ENCODE measurements at regions not wholly inside any gene's neighbourhood (a gene's known extent, or its start where the extent isn't known, plus 50 kb on each side); places are given as distances from the start of the nearest gene placed in this dataset.

GRCh38 chr3:78079514-78079913 is 1039.6 kb downstream of the ROBO2 start:
- no peak overlapping the region for H3K27ac ChIP-seq (ENCODE audit: insufficient read depth, low read length)
- no peaks in the 10 kb centered on the region for H4K20me1 ChIP-seq (ENCODE audit: control insufficient read depth, extremely low read depth, insufficient read depth, low read length)
- DNase-seq (ENCODE audit: low read depth in 2 of 2): no peak
- no peak overlapping the region for H3K4me2 ChIP-seq (ENCODE audit: extremely low read depth, insufficient read depth, low read length)
- H3K9ac ChIP-seq (ENCODE audit: insufficient read depth, low read length): no peak overlapping the region
- no peak overlapping the region for H3K4me3 ChIP-seq (replicated peaks in 1 of 4; ENCODE audit: control extremely low read depth in 1 of 4, insufficient read depth in 1 of 4, low read depth in 3 of 4, low read length in 4 of 4)
- H3K9me3 ChIP-seq (ENCODE audit: control insufficient read depth, insufficient read depth, low read depth, low read length): no peaks in the 10 kb centered on the region
- no peaks in the 10 kb centered on the region for H3K27me3 ChIP-seq (ENCODE audit: control insufficient read depth, insufficient read depth, low read length)
- no peaks in the 10 kb centered on the region for H3K4me1 ChIP-seq (ENCODE audit: control insufficient read depth, extremely low read depth, insufficient read depth, low read length)
- H2AFZ ChIP-seq (ENCODE audit: low read length): no peak overlapping the region
- H3K79me2 ChIP-seq (ENCODE audit: control insufficient read depth, insufficient read depth, low read length): no peaks in the 10 kb centered on the region
- H3K36me3 ChIP-seq (ENCODE audit: control insufficient read depth, insufficient read depth, low read length): no peaks in the 10 kb centered on the region
- TF ChIP-seq CTCF (conservative IDR thresholded peaks at IDR 0.05 in 1 of 2, IDR thresholded peaks at IDR 0.05 in 1 of 2; ENCODE audit: low read depth in 1 of 2, low read length in 2 of 2) (no peak), EZH2 (IDR thresholded peaks at IDR 0.05; ENCODE audit: low read length, missing control alignments) (no peak)

GRCh38 chr3:78086150-78086549 is 1046.3 kb downstream of the ROBO2 start:
- Histone ChIP-seq H3K79me2 (ENCODE audit: control insufficient read depth, insufficient read depth, low read length) (no peaks in the 10 kb centered on the region), H3K9me3 (ENCODE audit: control insufficient read depth, insufficient read depth, low read depth, low read length) (no peaks in the 10 kb centered on the region), H3K27ac (ENCODE audit: insufficient read depth, low read length) (no peak overlapping the region), H3K4me1 (ENCODE audit: control insufficient read depth, extremely low read depth, insufficient read depth, low read length) (no peaks in the 10 kb centered on the region), H2AFZ (ENCODE audit: low read length) (no peak overlapping the region), H3K4me2 (ENCODE audit: extremely low read depth, insufficient read depth, low read length) (no peak overlapping the region), H3K9ac (ENCODE audit: insufficient read depth, low read length) (no peak overlapping the region), H3K36me3 (ENCODE audit: control insufficient read depth, insufficient read depth, low read length) (no peaks in the 10 kb centered on the region), H4K20me1 (ENCODE audit: control insufficient read depth, extremely low read depth, insufficient read depth, low read length) (no peaks in the 10 kb centered on the region), H3K4me3 (replicated peaks in 1 of 4; ENCODE audit: control extremely low read depth in 1 of 4, insufficient read depth in 1 of 4, low read depth in 3 of 4, low read length in 4 of 4) (no peak overlapping the region), H3K27me3 (ENCODE audit: control insufficient read depth, insufficient read depth, low read length) (no peaks in the 10 kb centered on the region)
- no peak for TF ChIP-seq EZH2 (IDR thresholded peaks at IDR 0.05; ENCODE audit: low read length, missing control alignments)
- DNase-seq (ENCODE audit: low read depth in 2 of 2): peak in 1 of 2 donors; percentile 39

- Histone ChIP-seq H3K36me3 (ENCODE audit: control insufficient read depth, insufficient read depth, low read length) (no peaks in the 10 kb centered on the region), H3K27ac (ENCODE audit: insufficient read depth, low read length) (no peak overlapping the region), H3K27me3 (ENCODE audit: control insufficient read depth, insufficient read depth, low read length) (no peaks in the 10 kb centered on the region), H3K4me2 (ENCODE audit: extremely low read depth, insufficient read depth, low read length) (no peak overlapping the region), H3K9me3 (ENCODE audit: control insufficient read depth, insufficient read depth, low read depth, low read length) (no peaks in the 10 kb centered on the region), H3K79me2 (ENCODE audit: control insufficient read depth, insufficient read depth, low read length) (no peaks in the 10 kb centered on the region), H3K4me3 (replicated peaks in 1 of 4; ENCODE audit: control extremely low read depth in 1 of 4, insufficient read depth in 1 of 4, low read depth in 3 of 4, low read length in 4 of 4) (no peak overlapping the region), H2AFZ (ENCODE audit: low read length) (no peak overlapping the region), H4K20me1 (ENCODE audit: control insufficient read depth, extremely low read depth, insufficient read depth, low read length) (no peaks in the 10 kb centered on the region), H3K9ac (ENCODE audit: insufficient read depth, low read length) (no peak overlapping the region), H3K4me1 (ENCODE audit: control insufficient read depth, extremely low read depth, insufficient read depth, low read length) (no peaks in the 10 kb centered on the region)
- no peak for DNase-seq (ENCODE audit: low read depth in 2 of 2)
- TF ChIP-seq EZH2 (IDR thresholded peaks at IDR 0.05; ENCODE audit: low read length, missing control alignments): no peak
- no peak for TF ChIP-seq CTCF (conservative IDR thresholded peaks at IDR 0.05 in 1 of 2, IDR thresholded peaks at IDR 0.05 in 1 of 2; ENCODE audit: low read depth in 1 of 2, low read length in 2 of 2)
Measured at GRCh38 chr3:78087134-78087533, 1047.2 kb downstream of the ROBO2 start.

Data from fibroblast of lung (primary cell).